ENCODE measurements at regions not wholly inside any gene's neighbourhood (a gene's known extent, or its start where the extent isn't known, plus 50 kb on each side); places are given as distances from the start of the nearest gene placed in this dataset.

GRCh38 chr5:124590686-124591085, 155.8 kb downstream of the ZNF608 start:
- Histone ChIP-seq H3K23ac (ENCODE audit: insufficient read length) (no peak overlapping the region), H2BK120ac (replicated peaks; ENCODE audit: low read depth, low read length) (no peak overlapping the region), H2AFZ (ENCODE audit: low read length) (no peak overlapping the region), H4K91ac (replicated peaks; ENCODE audit: insufficient read length, low read length) (no peak overlapping the region), H3K23me2 (ENCODE audit: low read depth, low read length) (no peaks in the 10 kb centered on the region), H2AK5ac (ENCODE audit: low read depth, low read length) (no peak overlapping the region), H3K79me1 (ENCODE audit: low read depth, low read length) (no peaks in the 10 kb centered on the region), H4K8ac (ENCODE audit: extremely low read depth, insufficient read depth, low read length) (no peak overlapping the region), H4K5ac (ENCODE audit: insufficient read length, low read depth, low read length) (no peak overlapping the region), H3K9me3 (ENCODE audit: insufficient read depth in 2 of 2, low read depth in 1 of 2, low read length in 1 of 2) (0 out of 4 replicates have a peak, but pooled peaks cover 1 to 2% of the 10 kb centered on the region in 2 experiments), H3K18ac (ENCODE audit: extremely low read depth, low read length) (no peak overlapping the region), H3K56ac (replicated peaks; ENCODE audit: insufficient read length, low read depth, low read length) (no peak overlapping the region), H2BK15ac (ENCODE audit: low read length) (no peak overlapping the region), H3K14ac (ENCODE audit: insufficient read length) (no peak overlapping the region), H3K4me3 (ENCODE audit: extremely low read depth in 1 of 4, insufficient read depth in 2 of 4, low read depth in 3 of 4, low read length in 4 of 4) (no peak overlapping the region), H2BK12ac (ENCODE audit: low read depth, low read length) (no peak overlapping the region), H3K4me2 (ENCODE audit: insufficient read depth in 1 of 2, low read depth in 2 of 2, low read length in 2 of 2) (no peak overlapping the region), H3K27ac (ENCODE audit: low read depth, low read length) (no peak overlapping the region), H3K27me3 (replicated peaks in 1 of 4; ENCODE audit: control insufficient read depth in 3 of 4, extremely low read depth in 1 of 4, insufficient read depth in 3 of 4, low read length in 3 of 4) (no peaks in the 10 kb centered on the region), H3K79me2 (ENCODE audit: control insufficient read depth in 1 of 2, insufficient read depth in 2 of 2, low read length in 2 of 2) (no peaks in the 10 kb centered on the region), H2BK5ac (ENCODE audit: low read depth, low read length) (no peak overlapping the region), H4K20me1 (replicated peaks in 1 of 2; ENCODE audit: control insufficient read depth in 1 of 2, insufficient read depth in 2 of 2, low read length in 2 of 2) (no peaks in the 10 kb centered on the region), H2BK20ac (ENCODE audit: low read length) (no peak overlapping the region), H3K4ac (replicated peaks; ENCODE audit: insufficient read length, low read depth, low read length) (no peak overlapping the region), H3K36me3 (ENCODE audit: control insufficient read depth in 2 of 4, insufficient read depth in 4 of 4, low read length in 3 of 4) (no peaks in the 10 kb centered on the region; a peak in 1 of 8 replicates), H3K9ac (replicated peaks in 1 of 4; ENCODE audit: extremely low read depth in 1 of 4, low read depth in 3 of 4, low read length in 3 of 4) (no peak overlapping the region), H3K4me1 (replicated peaks in 1 of 4; ENCODE audit: control insufficient read depth in 3 of 4, insufficient read depth in 4 of 4, low read length in 3 of 4) (peaks cover 0 to 4% (median 2%) of the 10 kb centered on the region in 4 experiments; a peak in 1 of 7 replicates)
- no peak for DNase-seq (ENCODE audit: low read depth in 1 of 2, low spot score in 2 of 2)
- CTCF ChIA-PET (ENCODE audit: partially characterized antibody), result no interaction called here
- FAIRE-seq, result no peak
- POLR2A ChIA-PET (ENCODE audit: partially characterized antibody), result interaction anchor here (1.2 kb wide), 1 partner anchor 157 kb away, joined by 3 read pairs; no protein-coding TSS in a partner anchor
- WGBS, 2 experiments (ENCODE audit: extremely low coverage in 1 of 2, insufficient coverage in 1 of 2, insufficient read length in 1 of 2, insufficient replicate concordance in 2 of 2, low coverage in 1 of 2, low lambda C conversion rate in 2 of 2, missing lambda C conversion rate in 1 of 2), result 100% methylated on average over 1 of the region's 1 CpG; no CpG with 5 or more reads in 1 of the 2 experiments
- no peak for TF ChIP-seq TBP (IDR thresholded peaks at IDR 0.05; ENCODE audit: low read depth, low read length)
- TF ChIP-seq BACH1 (IDR thresholded peaks at IDR 0.05; ENCODE audit: low read length), result no peak
- no peak for TF ChIP-seq FOSL1 (IDR thresholded peaks at IDR 0.05; ENCODE audit: insufficient read depth, low read depth, low read length)
- TF ChIP-seq TAF7 (optimal IDR thresholded peaks at IDR 0.05; ENCODE audit: borderline replicate concordance, low read depth, low read length), result no peak
- no peak for TF ChIP-seq RAD21 (IDR thresholded peaks at IDR 0.05 in 1 of 2, conservative IDR thresholded peaks at IDR 0.05 in 1 of 2; ENCODE audit: low read depth in 2 of 2, low read length in 2 of 2)
- TF ChIP-seq E2F6 (IDR thresholded peaks at IDR 0.05), result no peak
- TF ChIP-seq RBBP5 (IDR thresholded peaks at IDR 0.05; ENCODE audit: borderline replicate concordance, low read depth, low read length), result no peak
- no peak for TF ChIP-seq SIX5 (IDR thresholded peaks at IDR 0.05; ENCODE audit: low read depth, low read length)

Data from H1 (cell line).